ENCODE measurements at regions not wholly inside any gene's neighbourhood (a gene's known extent, or its start where the extent isn't known, plus 50 kb on each side); places are given as distances from the start of the nearest gene placed in this dataset.

DNA sequence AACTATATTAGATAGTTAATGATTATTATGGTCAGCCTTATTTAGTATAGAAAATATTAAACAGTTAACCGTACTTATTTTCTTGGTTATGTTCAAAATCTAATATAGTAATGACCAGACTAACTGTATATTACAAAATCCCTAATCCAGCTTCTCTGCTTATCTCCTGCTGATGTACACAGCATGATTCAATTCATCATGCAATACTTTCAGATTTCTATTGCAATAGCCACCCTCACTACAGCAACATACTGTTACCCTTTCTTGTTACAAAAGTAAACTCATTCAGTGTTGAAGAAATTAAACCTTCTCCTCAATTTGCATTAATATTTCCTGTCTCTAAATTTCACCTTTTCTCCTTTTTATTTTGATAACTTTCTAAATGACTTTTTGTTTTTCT is 1375.0 kb upstream of the NUDT12 start:
- H3K4me3 ChIP-seq, result no peak overlapping the region

DNA sequence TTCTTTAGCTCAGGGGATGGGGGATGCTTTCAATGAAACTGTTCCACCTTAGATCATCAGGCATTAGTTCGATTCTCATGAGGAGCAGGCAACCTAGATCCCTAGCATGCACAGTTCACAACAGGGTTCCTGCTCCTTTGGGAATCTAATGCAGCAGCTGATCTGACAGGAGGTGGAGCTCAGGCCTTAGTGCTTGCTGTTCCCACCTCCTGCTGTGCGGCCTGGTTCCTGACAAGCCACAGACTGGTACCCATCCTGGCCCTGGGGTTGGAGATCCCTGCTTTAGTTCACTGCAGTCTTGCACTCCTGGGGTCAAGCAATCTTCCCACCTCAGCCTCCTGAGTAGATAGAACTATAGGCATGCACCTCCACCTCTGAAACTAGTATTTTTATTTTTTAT is 1369.8 kb upstream of the NUDT12 start:
- intact Hi-C loops (cut with DNase I), result no loop called here
- H3K4me3 ChIP-seq, result no peak overlapping the region
- 90 to 94% methylated on average over 2 of the region's 2 CpGs for WGBS, 2 donors
- H3K27ac ChIP-seq, result no peak overlapping the region
- no peak for TF ChIP-seq POLR2A (IDR thresholded peaks at IDR 0.05)
- no peak for TF ChIP-seq POLR2AphosphoS5 (IDR thresholded peaks at IDR 0.05)
- no peak for DNase-seq
- H3K4me1 ChIP-seq, result no peaks in the 10 kb centered on the region
- no peaks in the 10 kb centered on the region for H3K36me3 ChIP-seq
- H3K27me3 ChIP-seq, result no peaks in the 10 kb centered on the region
- no peaks in the 10 kb centered on the region for H3K9me3 ChIP-seq

More for the DNA sequence above, 1375.0 kb upstream of the NUDT12 start:
- H3K9me3 ChIP-seq, result no peaks in the 10 kb centered on the region
- TF ChIP-seq POLR2AphosphoS5 (IDR thresholded peaks at IDR 0.05), result no peak
- TF ChIP-seq EP300 (IDR thresholded peaks at IDR 0.05), result no peak
- TF ChIP-seq CTCF (IDR thresholded peaks at IDR 0.05), result no peak
- no peak for TF ChIP-seq POLR2A (IDR thresholded peaks at IDR 0.05)
- no peaks in the 10 kb centered on the region for H3K36me3 ChIP-seq
- H3K4me1 ChIP-seq, result peaks cover 0 to 2% (median under 1%) of the 10 kb centered on the region in 4 donors
- H3K27me3 ChIP-seq, result no peaks in the 10 kb centered on the region
- intact Hi-C loops (cut with DNase I), result no loop called here
- no peak for DNase-seq
- no peak overlapping the region for H3K27ac ChIP-seq
- WGBS, 2 donors, result 88 to 92% methylated on average over 1 of the region's 1 CpG

DNA sequence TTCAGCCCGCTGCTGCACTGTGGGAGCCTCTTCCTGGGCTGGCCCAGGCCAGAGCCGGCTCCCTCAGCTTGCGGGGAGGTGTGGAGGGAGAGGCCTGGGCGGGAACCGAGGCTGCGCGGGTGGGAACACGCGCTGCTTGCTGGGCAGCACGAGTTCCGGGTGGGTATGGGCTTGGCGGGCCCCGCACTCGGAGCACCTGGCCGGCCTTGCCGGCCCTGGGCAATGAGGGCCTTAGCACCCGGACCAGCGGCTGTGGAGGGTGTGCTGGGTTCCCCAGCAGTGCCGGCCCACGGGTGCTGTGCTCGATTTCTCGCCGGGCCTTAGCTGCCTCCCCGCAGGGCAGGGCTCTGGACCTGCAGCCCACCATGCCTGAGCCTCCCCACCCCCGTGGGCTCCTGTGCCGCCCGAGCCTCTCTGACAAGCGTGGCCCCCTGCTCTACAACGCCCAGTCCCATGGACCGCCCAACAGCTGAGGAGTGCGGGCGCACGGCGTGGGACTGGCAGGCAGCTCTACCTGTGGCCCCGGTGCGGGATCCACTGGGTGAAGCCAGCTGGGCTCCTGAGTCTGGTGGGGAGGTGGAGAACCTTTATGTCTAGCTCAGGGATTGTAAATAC is 1366.4 kb upstream of the NUDT12 start:
- Histone ChIP-seq H3K4me3 (no peak overlapping the region), H3K4me1 (no peaks in the 10 kb centered on the region), H3K27ac (no peak overlapping the region), H3K9me3 (peaks cover 0 to 2% (median 0%) of the 10 kb centered on the region in 4 donors), H3K27me3 (no peaks in the 10 kb centered on the region), H3K36me3 (no peaks in the 10 kb centered on the region)
- no peak for DNase-seq
- TF ChIP-seq CTCF (IDR thresholded peaks at IDR 0.05), result no peak
- no peak for TF ChIP-seq POLR2AphosphoS5 (IDR thresholded peaks at IDR 0.05)
- no peak for TF ChIP-seq EP300 (IDR thresholded peaks at IDR 0.05)
- no peak for TF ChIP-seq POLR2A (IDR thresholded peaks at IDR 0.05)
- intact Hi-C loops (cut with DNase I), result no loop called here
- WGBS, 2 donors, result 96 to 97% methylated on average over 36 of the region's 36 CpGs

- TF ChIP-seq POLR2A (IDR thresholded peaks at IDR 0.05), result no peak
- TF ChIP-seq EP300 (IDR thresholded peaks at IDR 0.05), result no peak
- no peak for TF ChIP-seq CTCF (IDR thresholded peaks at IDR 0.05)
- H3K4me3 ChIP-seq, result no peak overlapping the region
- no peak overlapping the region for H3K27ac ChIP-seq
- H3K4me1 ChIP-seq, result no peaks in the 10 kb centered on the region
- no peaks in the 10 kb centered on the region for H3K9me3 ChIP-seq
- WGBS, 2 donors, result 86% methylated on average over 1 of the region's 1 CpG
- no peaks in the 10 kb centered on the region for H3K27me3 ChIP-seq
- no peak for DNase-seq
- no peaks in the 10 kb centered on the region for H3K36me3 ChIP-seq
- intact Hi-C loops (cut with DNase I), result no loop called here
These were observed 1352.6 kb upstream of the NUDT12 start for GRCh38 chr5:104915226-104915625.

GRCh38 chr5:104914536-104915070 is 1352.0 kb upstream of the NUDT12 start:
- TF ChIP-seq POLR2AphosphoS5 (IDR thresholded peaks at IDR 0.05) (no peak), POLR2A (IDR thresholded peaks at IDR 0.05) (no peak), CTCF (IDR thresholded peaks at IDR 0.05) (no peak), EP300 (IDR thresholded peaks at IDR 0.05) (no peak)
- H3K27ac ChIP-seq, result no peak overlapping the region
- no peaks in the 10 kb centered on the region for H3K4me1 ChIP-seq
- no peaks in the 10 kb centered on the region for H3K27me3 ChIP-seq
- no peaks in the 10 kb centered on the region for H3K36me3 ChIP-seq
- H3K9me3 ChIP-seq, result no peaks in the 10 kb centered on the region
- no peak overlapping the region for H3K4me3 ChIP-seq
- DNase-seq, result no peak
- intact Hi-C loops (cut with DNase I), result no loop called here
- 92 to 94% methylated on average over 2 of the region's 2 CpGs for WGBS, 2 donors

Measured in sigmoid colon (tissue), 6 donors.